H9 (cell line): ENCODE measurements at regions not wholly inside any gene's neighbourhood (a gene's known extent, or its start where the extent isn't known, plus 50 kb on each side); places are given as distances from the start of the nearest gene placed in this dataset.

ENCODE experiments used
- DNase-seq: peaks from one replicate; pipeline ENCODE4 v3.0.0-alpha.2; 2017
- H2AFZ ChIP-seq: one replicate; pipeline ENCODE4 v1.6.1; 2013; ENCODE audit warnings: mild to moderate bottlenecking, low read length, control low read depth, moderate library complexity
- H2AK5ac ChIP-seq: 2 replicates; pipeline ENCODE4 v1.6.1; 2013; ENCODE audit warnings: low read length, control low read depth, mixed read lengths; ENCODE audit not compliant: insufficient read length
- H2BK120ac ChIP-seq: one replicate; pipeline ENCODE4 v1.6.1; 2013; ENCODE audit warnings: low read depth, mild to moderate bottlenecking, low read length, control low read depth, inconsistent platforms; ENCODE audit not compliant: poor library complexity, severe bottlenecking
- H2BK12ac ChIP-seq: 2 replicates; pipeline ENCODE4 v1.6.1; 2013; ENCODE audit warnings: low read length, control low read depth, mixed read lengths, low read depth; ENCODE audit not compliant: insufficient read length
- H2BK15ac ChIP-seq: 2 replicates; pipeline ENCODE4 v1.6.1; 2013; ENCODE audit warnings: low read depth, low read length, control low read depth
- H2BK20ac ChIP-seq: one replicate; pipeline ENCODE4 v1.6.1; 2013; ENCODE audit warnings: low read depth, mild to moderate bottlenecking, low read length, control low read depth, inconsistent platforms; ENCODE audit not compliant: poor library complexity, severe bottlenecking
- H2BK5ac ChIP-seq: 2 replicates; pipeline ENCODE4 v1.6.1; 2013; ENCODE audit warnings: low read length, control low read depth, mixed read lengths; ENCODE audit not compliant: insufficient read length
- H3K14ac ChIP-seq: 2 replicates; pipeline ENCODE4 v1.6.1; 2013; ENCODE audit warnings: low read length, control low read depth; ENCODE audit not compliant: insufficient read depth
- H3K18ac ChIP-seq: 2 replicates; pipeline ENCODE4 v1.6.1; 2013; ENCODE audit warnings: low read depth, mild to moderate bottlenecking, mixed read lengths, low read length, control low read depth; ENCODE audit not compliant: insufficient read length
- H3K23ac ChIP-seq: 2 replicates; pipeline ENCODE4 v1.6.1; 2013; ENCODE audit warnings: low read length, control low read depth, mixed read lengths, low read depth; ENCODE audit not compliant: insufficient read length
- H3K23me2 ChIP-seq: 2 replicates; pipeline ENCODE4 v1.6.1; 2013; ENCODE audit warnings: low read depth, mild to moderate bottlenecking, mixed read lengths, low read length, control low read depth; ENCODE audit not compliant: insufficient read length, poor library complexity, severe bottlenecking
- H3K27ac ChIP-seq: 2 replicates; pipeline ENCODE4 v1.5.1; 2013; ENCODE audit warnings: low read length, control low read depth, mixed read lengths, low read depth; ENCODE audit not compliant: insufficient read length
- H3K27me3 ChIP-seq: 2 replicates; pipeline ENCODE4 v1.6.1; 2013; ENCODE audit warnings: low read length, control low read depth, inconsistent platforms; ENCODE audit not compliant: insufficient read depth
- H3K4ac ChIP-seq: 2 replicates; pipeline ENCODE4 v1.6.1; 2013; ENCODE audit warnings: low read depth, mild to moderate bottlenecking, control low read depth, inconsistent platforms, low read length, moderate library complexity
- H3K4me1 ChIP-seq: 2 replicates; pipeline ENCODE4 v1.6.1; 2013; ENCODE audit warnings: low read length, control low read depth, inconsistent platforms; ENCODE audit not compliant: insufficient read depth
- H3K4me2 ChIP-seq: 2 replicates; pipeline ENCODE4 v1.6.1; 2013; ENCODE audit warnings: low read length, control low read depth, mixed read lengths; ENCODE audit not compliant: insufficient read length, insufficient read depth
- H3K56ac ChIP-seq: 2 replicates; pipeline ENCODE4 v1.6.1; 2013; ENCODE audit warnings: low read depth, mild to moderate bottlenecking, mixed read lengths, low read length, control low read depth; ENCODE audit not compliant: insufficient read length
- H3K79me1 ChIP-seq: 2 replicates; pipeline ENCODE4 v1.6.1; 2013; ENCODE audit warnings: low read depth, mild to moderate bottlenecking, moderate library complexity, low read length, control low read depth, inconsistent platforms; ENCODE audit not compliant: insufficient read depth, poor library complexity, severe bottlenecking
- H3K79me2 ChIP-seq: 2 replicates; pipeline ENCODE4 v1.6.1; 2013; ENCODE audit warnings: low read length, control low read depth, inconsistent platforms; ENCODE audit not compliant: insufficient read depth
- H3K9ac ChIP-seq: 2 replicates; pipeline ENCODE4 v1.6.1; 2013; ENCODE audit warnings: low read length, control low read depth, mixed read lengths; ENCODE audit not compliant: insufficient read length; ENCODE audit errors: extremely low read depth
- H3K9me3 ChIP-seq: one replicate; pipeline ENCODE4 v1.6.1; 2013; ENCODE audit warnings: low read depth, low read length, inconsistent platforms; ENCODE audit not compliant: control insufficient read depth
- H3T11ph ChIP-seq: one replicate; pipeline ENCODE4 v1.6.1; 2013; ENCODE audit warnings: mild to moderate bottlenecking, low read length, control low read depth, inconsistent platforms
- H4K20me1 ChIP-seq: one replicate; pipeline ENCODE4 v1.6.1; 2013; ENCODE audit not compliant: control insufficient read depth, insufficient read length, insufficient read depth
- H4K5ac ChIP-seq: 2 replicates; pipeline ENCODE4 v1.6.1; 2013; ENCODE audit warnings: low read depth, mild to moderate bottlenecking, mixed read lengths, low read length, control low read depth; ENCODE audit not compliant: insufficient read length
- H4K8ac ChIP-seq: replicated peaks from 2 replicates; pipeline ENCODE4 v1.6.1; 2013; ENCODE audit warnings: low read length, control low read depth, mixed read lengths, low read depth; ENCODE audit not compliant: insufficient read length
- H4K91ac ChIP-seq: 2 replicates; pipeline ENCODE4 v1.6.1; 2013; ENCODE audit warnings: low read depth, mild to moderate bottlenecking, moderate library complexity, mixed read lengths, low read length, control low read depth; ENCODE audit not compliant: insufficient read length
- H3K27ac Mint-ChIP-seq, 3 experiments: 2 replicates in 2 of 3; 3 replicates in 1 of 3; pipeline ENCODE4 v1.8.0; 2020 to 2021; ENCODE audit warnings: mixed read lengths in 3 of 3, mild to moderate bottlenecking in 1 of 3, moderate library complexity in 1 of 3
- H3K27me3 Mint-ChIP-seq: 2 replicates; pipeline ENCODE4 v1.8.0; 2021; ENCODE audit warnings: low read depth, mild to moderate bottlenecking, moderate library complexity, mixed read lengths
- H3K36me3 Mint-ChIP-seq, 3 experiments: 2 replicates in 2 of 3; 3 replicates in 1 of 3; pipeline ENCODE4 v1.8.0; 2020 to 2021; ENCODE audit warnings: low read depth in 3 of 3, mixed read lengths in 3 of 3; ENCODE audit not compliant: insufficient read depth in 1 of 3
- H3K4me1 Mint-ChIP-seq, 2 experiments: 2 replicates each; pipeline ENCODE4 v1.8.0; 2020; ENCODE audit warnings: mixed read lengths in 2 of 2
- H3K4me3 Mint-ChIP-seq, 2 experiments: 2 replicates in 1 of 2; 3 replicates in 1 of 2; pipeline ENCODE4 v1.8.0; 2020 to 2021; ENCODE audit warnings: mild to moderate bottlenecking in 2 of 2, mixed read lengths in 2 of 2, moderate library complexity in 1 of 2
- H3K9me3 Mint-ChIP-seq, 2 experiments: 2 replicates in 1 of 2; 3 replicates in 1 of 2; pipeline ENCODE4 v1.8.0; 2020; ENCODE audit warnings: mild to moderate bottlenecking in 2 of 2, mixed read lengths in 2 of 2, moderate library complexity in 1 of 2
- WGBS: extraction: QIAGEN DNeasy Blood & Tissue Kit; methylation state at CpG from one replicate; pipeline ENCODE4 v1.1.7; 2013; ENCODE audit warnings: missing lambda C conversion rate, low lambda C conversion rate, mixed read lengths; ENCODE audit not compliant: insufficient read length; ENCODE audit errors: extremely low coverage; 5-methylcytosine and 5-hydroxymethylcytosine counted together
- TF ChIP-seq, protein P1 (sequence below): fragments of 200-600 bp; sonication (generic); conservative IDR thresholded peaks from 3 replicates; pipeline ENCODE4 v1.8.0; 2021; ENCODE audit warnings: antibody characterized with exemption, mild to moderate bottlenecking

DNA sequence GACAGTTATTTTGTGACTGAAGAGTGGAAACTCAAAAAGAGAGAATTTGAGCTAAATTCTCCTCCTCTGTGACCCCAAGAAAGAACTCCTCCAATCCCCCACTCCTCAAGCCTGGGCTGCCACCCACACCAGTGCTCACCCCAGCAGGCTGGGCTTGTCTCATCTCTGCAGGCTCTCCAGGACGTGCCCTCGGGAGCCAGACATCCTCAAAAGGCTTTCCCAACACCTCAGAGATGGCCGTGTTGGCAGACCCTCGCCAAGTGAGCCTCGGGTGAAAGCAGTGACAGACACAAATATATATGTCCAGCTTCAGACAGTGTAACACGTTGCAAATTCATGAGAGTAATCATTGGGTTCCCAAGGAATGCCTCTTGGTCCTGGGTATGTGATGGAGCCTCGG is 377.7 kb upstream of the SALL3 start:
- H3K4me2 ChIP-seq = no peak overlapping the region
- no peak overlapping the region for H2BK15ac ChIP-seq
- no peaks in the 10 kb centered on the region for H3K23me2 ChIP-seq
- no peak overlapping the region for H3K27ac Mint-ChIP-seq
- peaks cover 7 to 8% of the 10 kb centered on the region in 2 experiments; a peak in 4 of 5 replicates for H3K9me3 Mint-ChIP-seq
- H3K23ac ChIP-seq = no peak overlapping the region
- no peaks in the 10 kb centered on the region for H4K20me1 ChIP-seq
- H3K18ac ChIP-seq = no peak overlapping the region
- no peak overlapping the region for H3T11ph ChIP-seq
- no peaks in the 10 kb centered on the region for H3K27me3 ChIP-seq
- H3K9ac ChIP-seq = no peak overlapping the region
- H3K14ac ChIP-seq = no peak overlapping the region
- WGBS = no CpG with 5 or more reads among the region's 7 CpGs
- H2AK5ac ChIP-seq = no peak overlapping the region
- H2BK120ac ChIP-seq = no peak overlapping the region
- no peak overlapping the region for H2BK12ac ChIP-seq
- no peak overlapping the region for H4K8ac ChIP-seq
- no peak overlapping the region for H2BK5ac ChIP-seq
- H3K56ac ChIP-seq = no peak overlapping the region
- no peak for DNase-seq
- no peaks in the 10 kb centered on the region for H3K79me2 ChIP-seq
- no peaks in the 10 kb centered on the region for H3K79me1 ChIP-seq
- no peak overlapping the region for H3K4me3 Mint-ChIP-seq
- peaks cover 3 to 14% of the 10 kb centered on the region in 2 experiments for H3K4me1 Mint-ChIP-seq
- peaks cover 2% of the 10 kb centered on the region; the same call in 1 of the 2 replicates for H3K4me1 ChIP-seq
- no peak overlapping the region for H3K4ac ChIP-seq
- H3K9me3 ChIP-seq = no peaks in the 10 kb centered on the region
- H4K91ac ChIP-seq = no peak overlapping the region
- TF ChIP-seq, protein P1, sequence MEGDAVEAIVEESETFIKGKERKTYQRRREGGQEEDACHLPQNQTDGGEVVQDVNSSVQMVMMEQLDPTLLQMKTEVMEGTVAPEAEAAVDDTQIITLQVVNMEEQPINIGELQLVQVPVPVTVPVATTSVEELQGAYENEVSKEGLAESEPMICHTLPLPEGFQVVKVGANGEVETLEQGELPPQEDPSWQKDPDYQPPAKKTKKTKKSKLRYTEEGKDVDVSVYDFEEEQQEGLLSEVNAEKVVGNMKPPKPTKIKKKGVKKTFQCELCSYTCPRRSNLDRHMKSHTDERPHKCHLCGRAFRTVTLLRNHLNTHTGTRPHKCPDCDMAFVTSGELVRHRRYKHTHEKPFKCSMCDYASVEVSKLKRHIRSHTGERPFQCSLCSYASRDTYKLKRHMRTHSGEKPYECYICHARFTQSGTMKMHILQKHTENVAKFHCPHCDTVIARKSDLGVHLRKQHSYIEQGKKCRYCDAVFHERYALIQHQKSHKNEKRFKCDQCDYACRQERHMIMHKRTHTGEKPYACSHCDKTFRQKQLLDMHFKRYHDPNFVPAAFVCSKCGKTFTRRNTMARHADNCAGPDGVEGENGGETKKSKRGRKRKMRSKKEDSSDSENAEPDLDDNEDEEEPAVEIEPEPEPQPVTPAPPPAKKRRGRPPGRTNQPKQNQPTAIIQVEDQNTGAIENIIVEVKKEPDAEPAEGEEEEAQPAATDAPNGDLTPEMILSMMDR = no peak
- H3K27ac ChIP-seq = no peak overlapping the region
- H2BK20ac ChIP-seq = no peak overlapping the region
- H4K5ac ChIP-seq = no peak overlapping the region
- no peak overlapping the region for H2AFZ ChIP-seq
- peaks cover 0 to 7% (median 5%) of the 10 kb centered on the region in 3 experiments; a peak in 3 of 7 replicates for H3K36me3 Mint-ChIP-seq
- peaks cover 9% of the 10 kb centered on the region; the same call in 1 of the 2 replicates for H3K27me3 Mint-ChIP-seq
